Sigmoid colon (tissue), 6 donors: ENCODE measurements at regions not wholly inside any gene's neighbourhood (a gene's known extent, or its start where the extent isn't known, plus 50 kb on each side); places are given as distances from the start of the nearest gene placed in this dataset.

ENCODE experiments used
- DNase-seq: peaks from one replicate; pipeline ENCODE4 v3.0.0-alpha.2; 2019
- H3K27ac ChIP-seq, 4 donors: fragments of 200-600 bp; sonication (generic); one replicate each; pipeline ENCODE4 v1.5.1; 2016 to 2019; ENCODE audit warnings: mild to moderate bottlenecking in 1 of 4
- H3K27me3 ChIP-seq, 3 donors: fragments of 200-600 bp; sonication (generic); one replicate each; pipeline ENCODE4 v1.5.1; 2019; ENCODE audit warnings: mild to moderate bottlenecking in 1 of 3
- H3K36me3 ChIP-seq, 4 donors: fragments of 200-600 bp; sonication (generic); one replicate each; pipeline ENCODE4 v1.5.1; 2016 to 2019
- H3K4me1 ChIP-seq, 4 donors: fragments of 200-600 bp; sonication (generic); one replicate each; pipeline ENCODE4 v1.5.1; 2017 to 2019
- H3K4me3 ChIP-seq, 4 donors: fragments of 200-600 bp; sonication (generic); one replicate each; pipeline ENCODE4 v1.5.1; 2017 to 2019; ENCODE audit warnings: mild to moderate bottlenecking in 2 of 4, moderate library complexity in 1 of 4
- H3K9me3 ChIP-seq, 4 donors: fragments of 200-600 bp in 3 of 4; sonication (generic) in 3 of 4; one replicate each; pipeline versions ENCODE4 v1.5.1 to v1.6.1; 2013 to 2019
- EP300 ChIP-seq, 4 donors: sonication (generic); formaldehyde crosslinking; IDR thresholded peaks; one replicate each; pipeline ENCODE4 v1.6.1; 2017; ENCODE audit warnings: antibody characterized with exemption in 4 of 4
- POLR2A ChIP-seq, 2 donors: fragments of 450-650 bp; IDR thresholded peaks; one replicate each; pipeline ENCODE4 v1.6.1; 2016; ENCODE audit warnings: antibody characterized with exemption in 2 of 2, mild to moderate bottlenecking in 2 of 2, moderate library complexity in 2 of 2
- POLR2AphosphoS5 ChIP-seq, 4 donors: sonication (generic); formaldehyde crosslinking; IDR thresholded peaks; one replicate each; pipeline ENCODE4 v1.6.1; 2017; ENCODE audit warnings: antibody characterized with exemption in 4 of 4
- WGBS, 2 donors: extraction: QIAGEN DNeasy Blood & Tissue Kit; methylation state at CpG; one replicate each; pipeline ENCODE4 v1.1.7; 2013; 5-methylcytosine and 5-hydroxymethylcytosine counted together
- intact Hi-C: fragments of 100-400 bp; cut with DNase I; formaldehyde crosslinking; loops from one replicate; pipeline ENCODE4 v1.15.1; 2023
- TF ChIP-seq, protein P1 (sequence below), 4 experiments: fragments of 450-650 bp in 3 of 4; fragments of 200-600 bp in 1 of 4; IDR thresholded peaks; one replicate each; pipeline ENCODE4 v1.5.1; 2016 to 2019; ENCODE audit warnings: antibody characterized with exemption in 4 of 4, mild to moderate bottlenecking in 3 of 4, moderate library complexity in 2 of 4
- donor health status: healthy with polysubstance abuse.
- donor health status: healthy.

- Histone ChIP-seq H3K27me3 (no peaks in the 10 kb centered on the region), H3K27ac (no peak overlapping the region), H3K4me3 (no peak overlapping the region), H3K9me3 (no peaks in the 10 kb centered on the region), H3K4me1 (no peaks in the 10 kb centered on the region), H3K36me3 (no peaks in the 10 kb centered on the region)
- intact Hi-C loops: no loop called here
- DNase-seq: peak; percentile 73
- TF ChIP-seq EP300 (IDR thresholded peaks at IDR 0.05) (no peak), POLR2A (IDR thresholded peaks at IDR 0.05) (no peak), POLR2AphosphoS5 (IDR thresholded peaks at IDR 0.05) (no peak)
- TF ChIP-seq, protein P1, sequence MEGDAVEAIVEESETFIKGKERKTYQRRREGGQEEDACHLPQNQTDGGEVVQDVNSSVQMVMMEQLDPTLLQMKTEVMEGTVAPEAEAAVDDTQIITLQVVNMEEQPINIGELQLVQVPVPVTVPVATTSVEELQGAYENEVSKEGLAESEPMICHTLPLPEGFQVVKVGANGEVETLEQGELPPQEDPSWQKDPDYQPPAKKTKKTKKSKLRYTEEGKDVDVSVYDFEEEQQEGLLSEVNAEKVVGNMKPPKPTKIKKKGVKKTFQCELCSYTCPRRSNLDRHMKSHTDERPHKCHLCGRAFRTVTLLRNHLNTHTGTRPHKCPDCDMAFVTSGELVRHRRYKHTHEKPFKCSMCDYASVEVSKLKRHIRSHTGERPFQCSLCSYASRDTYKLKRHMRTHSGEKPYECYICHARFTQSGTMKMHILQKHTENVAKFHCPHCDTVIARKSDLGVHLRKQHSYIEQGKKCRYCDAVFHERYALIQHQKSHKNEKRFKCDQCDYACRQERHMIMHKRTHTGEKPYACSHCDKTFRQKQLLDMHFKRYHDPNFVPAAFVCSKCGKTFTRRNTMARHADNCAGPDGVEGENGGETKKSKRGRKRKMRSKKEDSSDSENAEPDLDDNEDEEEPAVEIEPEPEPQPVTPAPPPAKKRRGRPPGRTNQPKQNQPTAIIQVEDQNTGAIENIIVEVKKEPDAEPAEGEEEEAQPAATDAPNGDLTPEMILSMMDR (IDR thresholded peaks at IDR 0.05): no peak
- WGBS, 2 donors: 69 to 84% methylated on average over 6 of the region's 6 CpGs
Observed at GRCh38 chr1:56424744-56425493, 154.4 kb downstream of the PLPP3 start.

DNA sequence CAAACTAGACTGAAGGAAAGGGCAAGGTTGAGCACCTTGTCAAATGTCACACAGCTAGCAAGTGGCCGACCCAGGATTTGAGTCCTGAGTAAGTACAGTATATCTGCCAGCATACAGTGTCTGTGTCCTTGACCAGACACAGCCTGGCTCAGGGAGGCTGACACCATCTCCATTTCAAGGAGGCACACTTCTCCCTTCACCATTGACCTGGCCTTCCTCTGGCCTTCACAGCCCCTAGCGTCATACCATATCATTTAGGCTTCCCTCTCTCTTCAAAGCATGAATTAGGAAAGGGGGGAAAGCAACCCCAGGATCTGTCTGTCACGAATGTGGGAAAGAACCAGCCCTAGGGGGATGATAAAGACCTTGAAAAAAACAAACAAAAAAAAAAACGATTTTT, 155.6 kb downstream of the PLPP3 start:
- Histone ChIP-seq H3K27ac (no peak overlapping the region), H3K27me3 (no peaks in the 10 kb centered on the region), H3K9me3 (no peaks in the 10 kb centered on the region), H3K36me3 (no peaks in the 10 kb centered on the region), H3K4me1 (peaks cover 0 to 2% (median 0%) of the 10 kb centered on the region in 4 donors), H3K4me3 (no peak overlapping the region)
- DNase-seq: no peak
- 71 to 79% methylated on average over 4 of the region's 4 CpGs for WGBS, 2 donors
- intact Hi-C loops: no loop called here
- TF ChIP-seq, protein P1 (IDR thresholded peaks at IDR 0.05): no peak
- TF ChIP-seq EP300 (IDR thresholded peaks at IDR 0.05): no peak
- no peak for TF ChIP-seq POLR2AphosphoS5 (IDR thresholded peaks at IDR 0.05)
- TF ChIP-seq POLR2A (IDR thresholded peaks at IDR 0.05): no peak

- Histone ChIP-seq H3K4me1 (peaks cover 0 to 13% (median 9%) of the 10 kb centered on the region in 4 donors), H3K27ac (peak overlapping the region in 2 of 4 donors; percentile 34 to 56), H3K36me3 (no peaks in the 10 kb centered on the region), H3K4me3 (no peak overlapping the region), H3K27me3 (no peaks in the 10 kb centered on the region), H3K9me3 (no peaks in the 10 kb centered on the region)
- DNase-seq: no peak
- 76 to 89% methylated on average over 6 of the region's 6 CpGs for WGBS, 2 donors
- intact Hi-C loops: no loop called here
- peak in 3 of 4 donors; percentile 13 to 82 (median 40) for TF ChIP-seq POLR2AphosphoS5 (IDR thresholded peaks at IDR 0.05)
- no peak for TF ChIP-seq EP300 (IDR thresholded peaks at IDR 0.05)
Observed at GRCh38 chr1:56418151-56418631, 161.2 kb downstream of the PLPP3 start.

- H3K9me3 ChIP-seq: no peaks in the 10 kb centered on the region
- no peak for DNase-seq
- intact Hi-C loops: no loop called here
- H3K4me1 ChIP-seq: peaks cover 0 to 13% (median 9%) of the 10 kb centered on the region in 4 donors
- no peak for TF ChIP-seq POLR2AphosphoS5 (IDR thresholded peaks at IDR 0.05)
- no peak for TF ChIP-seq POLR2A (IDR thresholded peaks at IDR 0.05)
- TF ChIP-seq EP300 (IDR thresholded peaks at IDR 0.05): no peak
- TF ChIP-seq, protein P1 (IDR thresholded peaks at IDR 0.05): no peak
- 81 to 87% methylated on average over 4 of the region's 4 CpGs for WGBS, 2 donors
- no peaks in the 10 kb centered on the region for H3K36me3 ChIP-seq
- no peak overlapping the region for H3K4me3 ChIP-seq
- H3K27me3 ChIP-seq: no peaks in the 10 kb centered on the region
- peak overlapping the region in 2 of 4 donors; percentile 34 to 56 for H3K27ac ChIP-seq
Observed at GRCh38 chr1:56417646-56418045, 161.7 kb downstream of the PLPP3 start.

DNA sequence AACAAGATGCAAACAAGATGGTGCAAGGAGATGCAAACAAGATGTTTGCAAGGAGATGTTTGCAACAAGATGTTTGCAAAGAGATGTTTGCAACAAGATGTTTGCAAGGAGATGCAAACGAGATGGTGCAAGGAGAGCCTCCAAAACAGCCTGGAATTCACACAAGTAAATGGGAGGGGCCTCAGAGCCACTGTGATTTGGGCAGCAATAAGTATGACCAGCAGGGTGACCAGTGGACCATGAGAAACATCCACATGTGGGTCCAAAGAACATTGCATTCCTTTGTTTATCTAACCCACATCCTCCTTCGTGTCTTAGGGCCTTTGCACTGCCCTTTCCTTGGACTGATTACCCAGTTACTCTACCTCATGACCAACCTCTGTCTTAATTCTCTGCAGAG, 162.9 kb downstream of the PLPP3 start:
- Histone ChIP-seq H3K27me3 (no peaks in the 10 kb centered on the region), H3K27ac (no peak overlapping the region), H3K9me3 (no peaks in the 10 kb centered on the region), H3K4me3 (no peak overlapping the region), H3K36me3 (no peaks in the 10 kb centered on the region), H3K4me1 (peaks cover 0 to 13% (median 9%) of the 10 kb centered on the region in 4 donors)
- intact Hi-C loops: no loop called here
- DNase-seq: no peak
- TF ChIP-seq POLR2AphosphoS5 (IDR thresholded peaks at IDR 0.05): no peak
- WGBS, 2 donors: 34 to 64% methylated on average over 2 of the region's 2 CpGs
